HAP-1 (cell line): ENCODE measurements at regions not wholly inside any gene's neighbourhood (a gene's known extent, or its start where the extent isn't known, plus 50 kb on each side); places are given as distances from the start of the nearest gene placed in this dataset.

Source experiments
- DNase-seq, 2 experiments: peaks; one replicate each; pipeline ENCODE4 v3.0.0-alpha.2; 2016 to 2020; ENCODE audit warnings: low spot score in 2 of 2
- H3K27me3 ChIP-seq: fragments of 250-450 bp; sonication (Bioruptor Pico); 2 replicates; pipeline ENCODE4 v1.5.1; 2020; ENCODE audit warnings: low read depth, mild to moderate bottlenecking, moderate library complexity
- H3K36me3 ChIP-seq: fragments of 250-450 bp; sonication (Bioruptor Pico); replicated peaks from 2 replicates; pipeline ENCODE4 v1.5.1; 2020; ENCODE audit warnings: mild to moderate bottlenecking
- H3K4me1 ChIP-seq: fragments of 250-450 bp; sonication (Bioruptor Pico); 2 replicates; pipeline ENCODE4 v1.5.1; 2020; ENCODE audit warnings: mild to moderate bottlenecking
- H3K4me3 ChIP-seq: fragments of 250-450 bp; sonication (Bioruptor Pico); 2 replicates; pipeline ENCODE4 v1.5.1; 2020; ENCODE audit warnings: mild to moderate bottlenecking, moderate library complexity
- H3K9me3 ChIP-seq: fragments of 250-450 bp; sonication (Bioruptor Pico); 2 replicates; pipeline ENCODE4 v1.5.1; 2020; ENCODE audit warnings: mild to moderate bottlenecking, moderate library complexity
- in situ Hi-C: fragments of 300-500 bp; cut with MboI; formaldehyde crosslinking; loops from 3 replicates; pipeline ENCODE4 v1.14.3; 2020; ENCODE audit warnings: low sequenced_read_pairs, inconsistent platforms, mixed read lengths

DNA sequence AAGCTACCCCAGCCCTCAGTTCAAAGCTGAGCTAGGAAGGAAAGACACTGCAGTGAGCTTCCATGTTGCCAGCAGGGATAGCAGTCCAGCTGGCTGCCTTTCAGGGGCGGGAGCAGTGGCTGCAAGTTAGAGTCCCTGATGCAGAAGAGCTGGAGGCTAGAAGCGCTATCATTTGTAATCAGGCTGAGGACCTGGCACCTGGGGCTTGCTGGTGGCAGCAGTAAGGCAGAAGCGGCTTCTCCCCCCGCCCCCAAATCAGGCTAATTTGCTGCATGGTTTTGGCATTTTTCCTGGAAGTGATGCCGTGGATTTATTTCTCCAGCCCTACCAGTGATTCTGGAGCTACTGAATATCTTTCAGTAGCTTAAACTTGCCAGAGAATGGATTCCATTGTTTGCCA, 203.3 kb downstream of the CLCN4 start:
- DNase-seq: no peak
- H3K27me3 ChIP-seq: no peaks in the 10 kb centered on the region; the same call in 1 of the 2 replicates
- in situ Hi-C loops: no loop called here

DNA sequence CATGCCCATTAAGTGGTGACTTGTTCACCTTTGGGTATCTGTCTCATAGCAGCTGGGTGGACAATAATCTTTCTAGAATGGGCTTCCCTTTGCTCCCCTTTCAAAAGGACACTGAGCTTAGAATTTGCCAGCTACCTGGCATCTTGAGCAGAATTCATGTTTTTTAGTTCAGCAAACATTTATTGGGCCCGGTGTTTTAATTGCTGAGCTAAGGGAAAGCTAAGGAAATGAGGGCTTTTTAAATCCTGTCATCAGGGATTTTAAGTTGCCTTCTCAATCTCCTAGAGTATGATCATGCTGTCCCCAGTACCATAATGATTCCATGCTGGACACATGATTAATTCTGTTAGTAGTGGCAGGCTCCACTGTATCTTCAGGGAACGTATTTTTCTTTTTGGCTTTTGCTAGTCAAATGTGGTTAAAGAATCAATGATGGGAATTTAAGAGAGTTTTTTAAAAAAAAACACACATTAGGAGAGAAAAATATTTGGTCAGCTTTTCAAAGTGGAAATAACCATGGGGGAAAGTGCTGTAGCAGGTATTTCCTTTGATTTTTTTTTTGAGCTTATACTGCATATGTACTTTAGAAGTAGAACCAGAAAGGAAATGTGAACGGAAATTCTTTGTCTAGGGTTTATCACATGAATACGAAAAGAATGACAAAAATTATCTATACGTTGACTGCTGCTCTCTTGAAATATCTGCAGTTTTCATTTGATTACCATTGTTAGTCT, 208.9 kb downstream of the CLCN4 start:
- Histone ChIP-seq H3K27me3 (no peaks in the 10 kb centered on the region), H3K4me3 (no peak overlapping the region), H3K9me3 (peaks cover 2% of the 10 kb centered on the region), H3K4me1 (peaks cover 5% of the 10 kb centered on the region), H3K36me3 (no peaks in the 10 kb centered on the region)
- DNase-seq: no peak
- in situ Hi-C loops: no loop called here

More for the DNA sequence above, 203.3 kb downstream of the CLCN4 start:
- no peak overlapping the region for H3K4me3 ChIP-seq
- no peaks in the 10 kb centered on the region for H3K4me1 ChIP-seq
- no peaks in the 10 kb centered on the region for H3K36me3 ChIP-seq
- peaks cover 2% of the 10 kb centered on the region; the same call in 1 of the 2 replicates for H3K9me3 ChIP-seq

GRCh38 chrX:10367406-10367805, 210.6 kb downstream of the CLCN4 start:
- Histone ChIP-seq H3K9me3 (peaks cover 2% of the 10 kb centered on the region), H3K36me3 (no peaks in the 10 kb centered on the region), H3K27me3 (no peaks in the 10 kb centered on the region), H3K4me3 (no peak overlapping the region), H3K4me1 (peaks cover 5% of the 10 kb centered on the region)
- no peak for DNase-seq
- in situ Hi-C loops: no loop called here

GRCh38 chrX:10370976-10371375, 214.2 kb downstream of the CLCN4 start:
- no peaks in the 10 kb centered on the region for H3K36me3 ChIP-seq
- H3K4me3 ChIP-seq: no peak overlapping the region
- no peak for DNase-seq
- no peaks in the 10 kb centered on the region for H3K27me3 ChIP-seq
- H3K9me3 ChIP-seq: no peaks in the 10 kb centered on the region; the same call in 1 of the 2 replicates
- in situ Hi-C loops: no loop called here
- peaks cover 5% of the 10 kb centered on the region for H3K4me1 ChIP-seq

- H3K9me3 ChIP-seq: no peaks in the 10 kb centered on the region; the same call in 1 of the 2 replicates
- in situ Hi-C loops: no loop called here
- H3K4me1 ChIP-seq: peaks cover 16% of the 10 kb centered on the region
- no peak overlapping the region for H3K4me3 ChIP-seq
- no peaks in the 10 kb centered on the region for H3K27me3 ChIP-seq
- no peaks in the 10 kb centered on the region for H3K36me3 ChIP-seq
- no peak for DNase-seq
Measured at GRCh38 chrX:10377427-10377826, 220.7 kb downstream of the CLCN4 start.

GRCh38 chrX:10379878-10380277, 223.1 kb downstream of the CLCN4 start:
- peaks cover 16% of the 10 kb centered on the region for H3K4me1 ChIP-seq
- no peaks in the 10 kb centered on the region for H3K27me3 ChIP-seq
- H3K9me3 ChIP-seq: no peaks in the 10 kb centered on the region; the same call in 1 of the 2 replicates
- H3K4me3 ChIP-seq: no peak overlapping the region
- no peaks in the 10 kb centered on the region for H3K36me3 ChIP-seq
- DNase-seq: no peak
- in situ Hi-C loops: no loop called here

DNA sequence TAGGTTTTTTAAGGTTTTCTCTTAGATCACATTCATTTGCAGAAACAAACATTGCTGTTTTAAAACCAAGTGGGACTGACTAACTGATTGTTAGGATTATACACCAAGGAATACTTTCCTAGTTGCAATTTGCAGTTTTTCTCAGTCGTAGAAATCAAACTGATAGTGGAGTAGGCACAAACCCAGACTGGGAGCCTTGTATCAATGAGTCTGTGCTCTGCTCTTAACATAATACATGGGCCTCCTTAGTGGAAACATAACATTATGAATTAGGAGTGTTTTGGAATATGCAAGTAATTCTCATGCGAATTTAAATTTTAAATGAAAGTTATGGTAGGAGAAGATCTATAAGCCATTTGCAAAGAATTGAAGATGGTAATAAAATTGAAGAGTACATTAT, 223.5 kb downstream of the CLCN4 start:
- Histone ChIP-seq H3K27me3 (no peaks in the 10 kb centered on the region), H3K4me1 (peaks cover 16% of the 10 kb centered on the region), H3K9me3 (no peaks in the 10 kb centered on the region; the same call in 1 of the 2 replicates), H3K36me3 (no peaks in the 10 kb centered on the region), H3K4me3 (no peak overlapping the region)
- DNase-seq: peak in 1 of 2 experiments; percentile 28
- in situ Hi-C loops: no loop called here

- in situ Hi-C loops: no loop called here
- peak; percentile 10 to 61 for DNase-seq
- no peaks in the 10 kb centered on the region; the same call in 1 of the 2 replicates for H3K9me3 ChIP-seq
- H3K36me3 ChIP-seq: no peaks in the 10 kb centered on the region
- H3K4me3 ChIP-seq: no peak overlapping the region
- peaks cover 16% of the 10 kb centered on the region for H3K4me1 ChIP-seq
- H3K27me3 ChIP-seq: no peaks in the 10 kb centered on the region
Measured at GRCh38 chrX:10381193-10381592, 224.4 kb downstream of the CLCN4 start.

DNA sequence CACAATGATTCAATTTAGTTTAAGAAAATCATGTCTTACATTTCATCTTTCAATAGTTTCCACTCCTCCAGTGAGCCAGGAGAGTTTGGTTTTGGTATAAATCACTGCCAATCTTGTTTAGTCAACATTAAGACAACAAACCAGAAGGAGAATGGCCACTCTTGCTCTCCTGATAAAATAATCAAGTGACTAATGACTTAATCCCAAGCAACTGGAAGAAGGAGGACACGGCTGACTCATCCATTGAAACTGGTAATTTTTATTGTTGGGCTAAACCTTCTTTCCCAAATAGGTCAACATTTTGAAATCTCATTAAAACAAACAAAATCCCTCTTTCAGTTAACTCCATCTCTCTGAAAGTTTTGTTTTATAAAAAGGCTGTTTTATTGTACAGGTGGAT, 230.2 kb downstream of the CLCN4 start:
- Histone ChIP-seq H3K4me1 (peaks cover 2% of the 10 kb centered on the region; the same call in 1 of the 2 replicates), H3K4me3 (no peak overlapping the region), H3K36me3 (no peaks in the 10 kb centered on the region), H3K9me3 (no peaks in the 10 kb centered on the region), H3K27me3 (peaks cover 2% of the 10 kb centered on the region; the same call in 1 of the 2 replicates)
- in situ Hi-C loops: no loop called here
- no peak for DNase-seq

DNA sequence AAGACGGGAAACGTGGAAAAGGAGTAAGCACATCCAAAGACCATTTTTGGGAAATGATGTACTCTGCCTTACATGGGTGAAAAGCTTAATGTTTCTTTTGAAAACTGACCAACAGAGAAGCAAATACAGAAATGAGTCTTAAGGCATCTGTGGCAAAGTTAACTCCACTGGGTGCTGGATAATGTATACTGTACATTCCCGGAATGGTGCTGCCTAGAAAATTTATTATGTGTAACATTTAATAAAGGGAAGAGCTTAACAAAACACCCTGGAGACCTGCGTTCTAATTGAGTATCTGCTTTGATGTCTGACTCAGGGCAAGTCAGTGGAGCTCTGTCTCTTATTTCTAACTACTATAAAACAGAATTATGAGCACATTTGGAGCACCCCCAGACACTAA, 230.2 kb downstream of the MID1 start:
- H3K4me1 ChIP-seq: peaks cover 2% of the 10 kb centered on the region; the same call in 1 of the 2 replicates
- H3K27me3 ChIP-seq: peaks cover 2% of the 10 kb centered on the region; the same call in 1 of the 2 replicates
- H3K36me3 ChIP-seq: no peaks in the 10 kb centered on the region
- no peaks in the 10 kb centered on the region for H3K9me3 ChIP-seq
- in situ Hi-C loops: no loop called here
- DNase-seq: no peak
- no peak overlapping the region for H3K4me3 ChIP-seq

DNA sequence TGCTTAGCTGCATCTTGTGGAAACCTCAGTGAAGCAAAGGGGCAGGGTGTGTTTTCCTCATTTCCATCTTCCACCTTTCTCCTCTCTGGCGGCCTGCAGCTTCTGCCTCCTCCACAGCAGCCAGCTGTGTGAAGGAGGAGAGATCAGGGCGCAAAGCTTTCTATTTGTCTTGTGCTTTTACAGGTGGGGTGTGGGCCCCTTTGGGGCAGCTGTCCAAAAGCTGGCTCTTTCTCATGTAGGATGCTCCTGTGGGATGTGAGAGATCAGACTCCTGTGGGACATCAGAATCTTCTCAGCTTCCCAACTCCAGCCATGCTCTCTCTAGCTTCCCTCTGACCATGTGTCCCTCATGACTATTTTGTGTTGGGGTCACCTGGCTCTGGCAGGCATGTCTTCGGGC, 227.1 kb downstream of the MID1 start:
- Histone ChIP-seq H3K4me3 (no peak overlapping the region), H3K4me1 (peaks cover 7% of the 10 kb centered on the region), H3K27me3 (no peaks in the 10 kb centered on the region), H3K9me3 (no peaks in the 10 kb centered on the region), H3K36me3 (no peaks in the 10 kb centered on the region)
- no peak for DNase-seq
- in situ Hi-C loops: no loop called here

GRCh38 chrX:10393899-10394298, 226.5 kb downstream of the MID1 start:
- H3K27me3 ChIP-seq: no peaks in the 10 kb centered on the region
- no peak overlapping the region for H3K4me3 ChIP-seq
- no peaks in the 10 kb centered on the region for H3K36me3 ChIP-seq
- DNase-seq: no peak
- in situ Hi-C loops: no loop called here
- H3K9me3 ChIP-seq: no peaks in the 10 kb centered on the region
- peaks cover 14% of the 10 kb centered on the region for H3K4me1 ChIP-seq

DNA sequence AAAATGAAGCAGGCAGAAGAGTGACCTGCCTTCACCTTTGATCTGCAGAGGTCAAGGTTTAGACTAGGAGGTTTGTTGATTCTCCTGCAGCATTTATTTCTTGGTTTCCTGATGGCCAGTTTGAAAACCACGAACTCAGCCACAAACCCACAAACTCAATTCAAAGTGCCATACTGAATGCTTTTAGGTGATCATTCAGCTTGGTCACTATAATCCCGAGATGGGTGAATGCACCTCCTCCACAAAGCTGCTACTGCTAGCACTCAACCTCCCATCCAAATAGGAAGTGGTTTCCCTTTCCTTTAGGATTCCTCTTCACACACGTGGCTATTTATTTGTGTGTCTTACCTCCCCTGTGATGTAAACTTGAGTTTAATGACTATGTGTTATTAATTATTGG, 225.2 kb downstream of the MID1 start:
- in situ Hi-C loops: no loop called here
- no peaks in the 10 kb centered on the region for H3K27me3 ChIP-seq
- H3K4me3 ChIP-seq: no peak overlapping the region
- DNase-seq: no peak
- H3K9me3 ChIP-seq: no peaks in the 10 kb centered on the region
- peaks cover 18% of the 10 kb centered on the region for H3K4me1 ChIP-seq
- H3K36me3 ChIP-seq: no peaks in the 10 kb centered on the region
